GM12892 (cell line): ENCODE measurements at regions not wholly inside any gene's neighbourhood (a gene's known extent, or its start where the extent isn't known, plus 50 kb on each side); places are given as distances from the start of the nearest gene placed in this dataset.

ENCODE experiments used
- DNase-seq: peaks from one replicate; pipeline ENCODE4 v3.0.0; 2011; ENCODE audit not compliant: insufficient read length
- FAIRE-seq: peaks from 2 replicates; lab custom pipeline; 2011; peaks lifted over from hg19 to GRCh38; lab: Jason Lieb, UNC
- POLR2A ChIP-seq: IDR thresholded peaks from 2 replicates; pipeline ENCODE4 v1.6.1; 2011; ENCODE audit warnings: low read depth, low read length, control low read depth
- POLR2AphosphoS5 ChIP-seq: IDR thresholded peaks from 2 replicates; pipeline ENCODE4 v1.6.1; 2011; ENCODE audit warnings: low read depth, low read length, control low read depth
- TAF1 ChIP-seq: IDR thresholded peaks from 2 replicates; pipeline ENCODE4 v1.6.1; 2011; ENCODE audit warnings: low read depth, mild to moderate bottlenecking, control low read depth, low read length, borderline replicate concordance

DNA sequence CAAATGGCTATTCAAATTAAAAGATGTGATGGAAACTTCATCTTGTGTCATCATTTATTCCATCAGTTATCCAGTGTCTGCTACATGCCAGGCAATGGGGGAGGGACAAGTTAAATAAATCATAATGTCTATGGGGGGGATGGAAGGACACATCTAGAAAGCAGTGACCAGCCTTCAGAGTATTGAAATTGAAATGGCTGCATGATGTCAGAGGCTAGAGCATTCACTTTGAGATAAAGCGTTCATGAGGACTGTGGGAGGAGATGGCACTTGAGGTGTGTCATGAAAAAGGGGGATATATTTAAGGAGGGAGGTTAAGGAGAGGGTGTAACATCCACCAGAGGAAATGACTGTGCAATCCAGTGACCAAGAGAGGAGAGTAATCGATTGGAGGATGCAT lies 50.6 kb downstream of the SLIT2 start:
- DNase-seq (no peak), FAIRE-seq (no peak)
- TF ChIP-seq TAF1 (no peak), POLR2AphosphoS5 (no peak), POLR2A (no peak)

DNA sequence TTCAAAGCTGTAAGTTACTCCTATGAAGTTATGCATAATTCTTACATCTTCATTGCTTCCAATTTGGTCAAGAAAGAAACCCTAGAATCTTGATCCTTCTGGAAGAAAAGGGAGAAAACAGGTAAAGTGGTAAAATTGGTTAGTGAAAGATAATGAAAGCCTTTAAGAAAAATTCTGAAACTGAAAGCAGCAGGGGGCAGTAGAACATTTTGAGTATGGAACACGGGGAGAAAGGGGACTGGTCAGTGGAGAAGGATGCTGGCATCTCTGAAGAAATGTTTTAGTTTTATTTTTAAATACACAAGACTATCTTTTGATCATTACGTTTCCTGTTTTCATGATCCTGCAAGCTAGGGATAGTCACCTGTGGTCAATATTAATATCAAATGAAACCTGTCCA lies 54.3 kb downstream of the SLIT2 start:
- TF ChIP-seq TAF1 (no peak), POLR2A (no peak), POLR2AphosphoS5 (no peak)
- FAIRE-seq = no peak
- no peak for DNase-seq

- FAIRE-seq = no peak
- no peak for TF ChIP-seq POLR2A
- no peak for TF ChIP-seq TAF1
- TF ChIP-seq POLR2AphosphoS5 = no peak
- no peak for DNase-seq
Observed at GRCh38 chr4:20311856-20312255, 60.2 kb downstream of the SLIT2 start.

DNA sequence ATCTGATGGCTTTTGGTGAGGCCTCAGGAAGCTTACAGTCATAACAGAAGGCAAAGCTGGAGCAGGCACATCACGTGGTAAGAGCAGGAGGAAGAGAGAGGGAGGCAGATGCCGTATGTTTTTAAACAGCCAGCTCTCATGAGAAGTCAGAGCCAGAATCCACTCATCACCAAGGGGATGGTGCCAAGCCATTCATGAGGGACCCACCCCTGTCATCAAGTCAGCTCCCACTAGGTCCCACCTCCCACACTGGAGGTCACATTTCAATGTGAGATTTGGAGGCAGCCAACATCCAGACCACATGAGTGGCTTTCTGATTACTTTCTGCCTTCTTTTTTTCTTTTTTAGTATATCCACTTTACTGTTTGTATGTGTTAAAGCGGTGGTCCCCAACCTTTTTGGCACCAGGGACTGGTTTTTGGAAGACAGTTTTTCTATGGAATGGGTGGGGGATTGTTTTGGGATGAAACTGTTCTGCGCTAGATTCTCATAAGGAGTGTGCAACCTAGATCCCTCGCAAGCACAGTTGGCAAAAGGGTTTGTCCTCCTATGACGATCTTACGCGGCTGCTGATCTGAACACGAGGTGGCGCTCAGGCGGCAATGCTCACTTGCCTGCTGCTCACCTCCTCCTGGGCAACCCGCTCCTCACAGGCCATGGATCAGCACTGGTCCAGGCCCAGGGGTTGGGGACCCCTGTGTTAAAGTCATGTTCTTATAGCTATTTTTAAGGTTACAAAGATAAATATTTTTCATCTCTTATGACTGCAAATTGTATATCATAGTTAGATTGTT lies 61.7 kb downstream of the SLIT2 start:
- DNase-seq (no peak), FAIRE-seq (no peak)
- TF ChIP-seq POLR2A (no peak), TAF1 (no peak), POLR2AphosphoS5 (no peak)

- no peak for DNase-seq
- no peak for FAIRE-seq
- TF ChIP-seq POLR2A = no peak
- TF ChIP-seq POLR2AphosphoS5 = no peak
- no peak for TF ChIP-seq TAF1
Observed at GRCh38 chr4:20317424-20317985, 65.8 kb downstream of the SLIT2 start.

DNA sequence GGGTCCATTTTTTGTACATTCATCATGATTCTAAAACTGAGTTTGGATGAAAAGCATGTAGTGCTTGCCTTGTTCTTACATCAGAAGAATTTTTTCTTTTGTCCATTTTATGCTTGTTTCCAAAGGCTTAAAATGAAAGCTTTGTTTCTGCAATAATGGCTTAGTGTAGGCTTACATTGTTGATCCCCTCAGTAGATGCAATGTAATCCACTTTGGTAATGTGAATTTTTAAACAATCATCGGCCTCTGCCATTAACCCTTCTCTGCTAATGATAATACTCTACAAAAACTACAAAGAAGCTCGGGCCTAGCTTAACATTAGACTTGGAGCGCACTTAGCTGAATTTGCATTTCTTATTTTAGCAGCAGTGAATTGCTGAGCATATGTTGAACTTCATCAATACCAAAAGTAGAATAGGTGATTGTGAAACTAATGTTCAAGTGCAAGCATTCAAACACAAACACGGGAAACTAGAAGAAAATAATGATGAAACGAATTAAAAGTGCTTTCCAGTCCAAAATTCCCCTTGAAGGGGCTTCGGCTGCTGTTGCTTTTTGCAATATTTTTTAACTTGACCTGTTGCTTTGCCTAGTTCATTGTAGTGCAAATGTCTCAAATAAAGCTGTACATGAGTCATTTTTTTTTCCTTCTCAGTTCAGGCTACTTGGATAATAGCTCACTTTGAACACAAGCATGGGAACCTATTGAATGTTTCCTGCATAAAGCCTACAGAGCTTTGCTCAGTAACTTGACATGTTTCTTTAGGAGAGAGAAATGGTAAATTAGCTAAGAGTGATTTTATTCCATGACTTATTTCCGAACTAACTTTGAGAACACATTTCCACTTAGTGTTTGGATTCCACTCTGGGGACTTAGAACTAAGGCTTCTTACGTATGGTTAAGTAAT lies 66.5 kb downstream of the SLIT2 start:
- TF ChIP-seq TAF1 (no peak), POLR2AphosphoS5 (no peak), POLR2A (no peak)
- peak; percentile 62 for FAIRE-seq
- no peak for DNase-seq

- no peak for DNase-seq
Observed at GRCh38 chr4:20318909-20319277, 67.2 kb downstream of the SLIT2 start.

DNA sequence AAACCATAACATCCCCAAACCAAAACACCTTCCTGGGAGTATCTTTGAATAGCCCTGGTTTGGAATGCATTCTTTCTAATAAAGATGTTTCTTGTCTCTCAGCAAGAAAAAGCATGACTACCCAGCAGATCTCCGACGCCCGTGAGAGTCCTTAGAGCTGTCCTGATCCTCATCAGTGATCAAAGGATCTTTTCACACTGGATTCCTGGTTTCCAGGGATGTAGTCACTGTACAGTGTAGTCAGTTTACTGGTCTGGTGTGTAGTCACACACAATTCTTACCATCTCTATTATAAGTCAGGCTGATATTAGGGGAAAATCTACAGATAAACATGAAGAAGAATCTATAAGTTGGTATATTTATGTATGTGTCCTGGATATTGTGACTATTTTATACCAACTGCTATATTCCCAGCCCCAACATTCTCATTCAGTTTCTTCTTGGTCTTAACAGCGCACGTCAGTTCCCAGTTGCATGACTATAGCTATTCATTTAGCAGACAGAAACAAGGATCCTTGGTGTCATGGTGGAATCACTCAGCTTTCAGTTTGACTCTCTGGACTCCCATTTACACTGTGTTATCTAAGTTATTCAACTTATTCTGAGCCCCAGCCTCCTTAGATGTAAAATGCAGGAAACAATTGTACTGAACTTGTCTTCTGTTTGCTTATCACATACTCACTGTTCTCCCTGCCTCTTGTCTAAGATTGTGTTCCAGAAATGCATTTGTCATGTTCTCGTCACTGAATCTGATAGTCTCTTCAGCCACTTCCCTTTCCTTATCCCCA lies 68.3 kb downstream of the SLIT2 start:
- no peak for TF ChIP-seq TAF1
- no peak for TF ChIP-seq POLR2A
- TF ChIP-seq POLR2AphosphoS5 = no peak
- no peak for FAIRE-seq
- no peak for DNase-seq

More at GRCh38 chr4:20318909-20319277, 67.2 kb downstream of the SLIT2 start:
- TF ChIP-seq POLR2A (no peak), TAF1 (no peak), POLR2AphosphoS5 (no peak)
- no peak for FAIRE-seq

DNA sequence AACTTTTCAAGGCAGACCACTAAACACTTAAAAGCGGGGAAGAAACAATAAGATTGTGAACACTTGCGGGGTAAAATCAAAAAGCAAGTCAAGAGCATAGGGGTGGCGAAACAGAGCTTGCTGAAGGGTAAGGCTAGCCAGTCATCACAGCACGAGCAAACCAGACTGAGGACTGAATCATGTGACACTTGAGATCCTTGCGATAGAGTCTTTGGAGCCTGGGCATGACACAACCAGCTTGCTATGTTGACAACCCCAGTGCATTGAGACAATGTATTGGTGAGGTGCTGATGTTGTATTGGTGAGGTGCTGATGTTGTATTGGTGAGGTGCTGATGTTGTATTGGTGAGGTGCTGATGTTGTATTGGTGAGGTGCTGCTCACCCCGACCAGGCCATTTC lies 72.3 kb downstream of the SLIT2 start:
- TF ChIP-seq POLR2A = no peak
- no peak for TF ChIP-seq TAF1
- no peak for TF ChIP-seq POLR2AphosphoS5
- FAIRE-seq = no peak

DNA sequence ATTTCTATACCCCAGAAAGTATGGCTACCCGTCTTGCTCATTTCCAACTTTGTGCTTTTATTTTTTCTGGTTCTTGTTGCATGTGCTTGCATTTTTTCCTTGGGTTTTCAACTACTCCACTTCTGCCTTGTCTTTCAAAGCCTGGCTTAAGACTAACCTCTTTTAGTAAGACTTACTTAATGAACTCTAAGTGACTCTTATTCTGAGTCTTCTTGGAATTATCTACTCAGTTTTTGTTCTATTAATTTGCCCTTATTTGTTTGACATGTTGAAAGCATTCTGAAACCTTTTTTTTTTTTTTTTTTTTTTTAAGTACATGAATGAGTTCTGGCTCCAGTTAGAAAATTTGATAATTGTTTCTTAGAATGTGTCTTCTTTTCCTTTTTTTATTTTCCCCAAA lies 74.8 kb downstream of the SLIT2 start:
- no peak for FAIRE-seq
- TF ChIP-seq POLR2AphosphoS5 = no peak
- TF ChIP-seq POLR2A = no peak
- TF ChIP-seq TAF1 = no peak
- no peak for DNase-seq

More for the DNA sequence above, 72.3 kb downstream of the SLIT2 start:
- no peak for DNase-seq
